DOHH2 (cell line): ENCODE measurements at regions not wholly inside any gene's neighbourhood (a gene's known extent, or its start where the extent isn't known, plus 50 kb on each side); places are given as distances from the start of the nearest gene placed in this dataset.

Source experiments
- H3F3A ChIP-seq: fragments of 200-600 bp; sonication (generic), shearing (Covaris generic); 2 replicates; pipeline ENCODE4 v1.6.0; 2016; ENCODE audit warnings: antibody characterized with exemption, mild to moderate bottlenecking; ENCODE audit not compliant: control insufficient read depth, insufficient read depth
- H3K27ac ChIP-seq: fragments of 200-600 bp; sonication (generic); 2 replicates; pipeline ENCODE4 v1.5.1; 2014; ENCODE audit warnings: low read depth, mild to moderate bottlenecking, low read length, moderate library complexity
- H3K27me3 ChIP-seq: fragments of 200-600 bp; sonication (generic); 2 replicates; pipeline ENCODE4 v1.6.1; 2014; ENCODE audit warnings: mild to moderate bottlenecking, low read length, mixed read lengths; ENCODE audit not compliant: control insufficient read depth
- H3K36me3 ChIP-seq: fragments of 200-600 bp; sonication (generic); 2 replicates; pipeline ENCODE4 v1.6.1; 2014; ENCODE audit warnings: mild to moderate bottlenecking, low read length, moderate library complexity, mixed read lengths; ENCODE audit not compliant: control insufficient read depth
- H3K4me1 ChIP-seq: fragments of 200-600 bp; sonication (generic); 2 replicates; pipeline ENCODE4 v1.6.1; 2014; ENCODE audit warnings: mild to moderate bottlenecking, low read length, mixed read lengths; ENCODE audit not compliant: control insufficient read depth
- H3K4me2 ChIP-seq: fragments of 200-600 bp; sonication (generic); 2 replicates; pipeline ENCODE4 v1.6.0; 2014; ENCODE audit warnings: mild to moderate bottlenecking, low read length, moderate library complexity
- H3K4me3 ChIP-seq: fragments of 200-600 bp; sonication (generic); 2 replicates; pipeline ENCODE4 v1.5.1; 2014; ENCODE audit warnings: mild to moderate bottlenecking, low read length, mixed read lengths
- H3K79me2 ChIP-seq: fragments of 200-600 bp; sonication (generic); 2 replicates; pipeline ENCODE4 v1.6.1; 2014; ENCODE audit warnings: mild to moderate bottlenecking, low read length, mixed read lengths; ENCODE audit not compliant: control insufficient read depth
- H3K9me2 ChIP-seq: fragments of 200-600 bp; sonication (generic); replicated peaks from 2 replicates; pipeline ENCODE4 v1.6.1; 2014; ENCODE audit warnings: mild to moderate bottlenecking, low read length, mixed read lengths; ENCODE audit not compliant: control insufficient read depth
- H3K9me3 ChIP-seq: fragments of 200-600 bp; sonication (generic); 2 replicates; pipeline ENCODE4 v1.6.1; 2014; ENCODE audit warnings: antibody characterized with exemption, low read length, mixed read lengths; ENCODE audit not compliant: control insufficient read depth, insufficient read depth
- H4K20me1 ChIP-seq: fragments of 200-600 bp; sonication (generic); 2 replicates; pipeline ENCODE4 v1.6.0; 2014; ENCODE audit warnings: low read depth, mild to moderate bottlenecking, antibody characterized with exemption, low read length, moderate library complexity; ENCODE audit not compliant: control insufficient read depth, insufficient read depth
- EZH2phosphoT487 ChIP-seq: fragments of 200-600 bp; sonication (generic); IDR thresholded peaks from 2 replicates; pipeline ENCODE4 v1.6.1; 2017; ENCODE audit warnings: borderline replicate concordance, mild to moderate bottlenecking, antibody characterized with exemption, low read length, moderate library complexity, mixed read lengths
- TF ChIP-seq, protein P1 (sequence below): fragments of 200-600 bp; sonication (generic); IDR thresholded peaks from one replicate; pipeline ENCODE4 v1.5.1; 2014; ENCODE audit warnings: antibody characterized with exemption, mild to moderate bottlenecking, low read depth, low read length; ENCODE audit not compliant: poor library complexity, severe bottlenecking

GRCh38 chr22:22184277-22184807, 60.2 kb upstream of the VPREB1 start:
- Histone ChIP-seq H3K27me3 (no peaks in the 10 kb centered on the region), H3F3A (0 out of 2 replicates have a peak, but pooled peaks cover 3% of the 10 kb centered on the region), H3K4me3 (no peak overlapping the region), H3K4me2 (no peak overlapping the region), H3K27ac (no peak overlapping the region), H3K9me2 (no peaks in the 10 kb centered on the region), H3K4me1 (peaks cover 27% of the 10 kb centered on the region), H3K36me3 (no peaks in the 10 kb centered on the region), H3K9me3 (no peaks in the 10 kb centered on the region), H3K79me2 (no peaks in the 10 kb centered on the region), H4K20me1 (no peaks in the 10 kb centered on the region)
- TF ChIP-seq, protein P1, sequence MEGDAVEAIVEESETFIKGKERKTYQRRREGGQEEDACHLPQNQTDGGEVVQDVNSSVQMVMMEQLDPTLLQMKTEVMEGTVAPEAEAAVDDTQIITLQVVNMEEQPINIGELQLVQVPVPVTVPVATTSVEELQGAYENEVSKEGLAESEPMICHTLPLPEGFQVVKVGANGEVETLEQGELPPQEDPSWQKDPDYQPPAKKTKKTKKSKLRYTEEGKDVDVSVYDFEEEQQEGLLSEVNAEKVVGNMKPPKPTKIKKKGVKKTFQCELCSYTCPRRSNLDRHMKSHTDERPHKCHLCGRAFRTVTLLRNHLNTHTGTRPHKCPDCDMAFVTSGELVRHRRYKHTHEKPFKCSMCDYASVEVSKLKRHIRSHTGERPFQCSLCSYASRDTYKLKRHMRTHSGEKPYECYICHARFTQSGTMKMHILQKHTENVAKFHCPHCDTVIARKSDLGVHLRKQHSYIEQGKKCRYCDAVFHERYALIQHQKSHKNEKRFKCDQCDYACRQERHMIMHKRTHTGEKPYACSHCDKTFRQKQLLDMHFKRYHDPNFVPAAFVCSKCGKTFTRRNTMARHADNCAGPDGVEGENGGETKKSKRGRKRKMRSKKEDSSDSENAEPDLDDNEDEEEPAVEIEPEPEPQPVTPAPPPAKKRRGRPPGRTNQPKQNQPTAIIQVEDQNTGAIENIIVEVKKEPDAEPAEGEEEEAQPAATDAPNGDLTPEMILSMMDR: no peak
- TF ChIP-seq EZH2phosphoT487: no peak

GRCh38 chr22:22182990-22183264, 61.7 kb upstream of the VPREB1 start:
- Histone ChIP-seq H3K4me3 (no peak overlapping the region), H3K27ac (no peak overlapping the region), H3K9me3 (no peaks in the 10 kb centered on the region), H3F3A (0 out of 2 replicates have a peak, but pooled peaks cover 3% of the 10 kb centered on the region), H3K79me2 (no peaks in the 10 kb centered on the region), H3K36me3 (no peaks in the 10 kb centered on the region), H4K20me1 (no peaks in the 10 kb centered on the region), H3K27me3 (no peaks in the 10 kb centered on the region), H3K4me2 (no peak overlapping the region), H3K9me2 (no peaks in the 10 kb centered on the region), H3K4me1 (peaks cover 41% of the 10 kb centered on the region)
- TF ChIP-seq, protein P1: no peak
- TF ChIP-seq EZH2phosphoT487: no peak

- no peak for TF ChIP-seq EZH2phosphoT487
- TF ChIP-seq, protein P1: no peak
- Histone ChIP-seq H3K27ac (no peak overlapping the region), H3K4me3 (no peak overlapping the region), H3K36me3 (no peaks in the 10 kb centered on the region), H3K4me2 (no peak overlapping the region), H3K9me2 (no peaks in the 10 kb centered on the region), H4K20me1 (no peaks in the 10 kb centered on the region), H3K79me2 (no peaks in the 10 kb centered on the region), H3K4me1 (peaks cover 46% of the 10 kb centered on the region), H3K9me3 (no peaks in the 10 kb centered on the region), H3F3A (0 out of 2 replicates have a peak, but pooled peaks cover 3% of the 10 kb centered on the region), H3K27me3 (no peaks in the 10 kb centered on the region)
Measured at GRCh38 chr22:22182218-22182989, 62.2 kb upstream of the VPREB1 start.
